Hepatic stellate cell (primary cell): ENCODE measurements at regions not wholly inside any gene's neighbourhood (a gene's known extent, or its start where the extent isn't known, plus 50 kb on each side); places are given as distances from the start of the nearest gene placed in this dataset.

Experiments used
- DNase-seq: peaks from one replicate; pipeline ENCODE4 v3.0.0; 2011; ENCODE audit warnings: low spot score

GRCh38 chr9:89722712-89723111, 117.9 kb downstream of the GADD45G start:
- DNase-seq, result no peak

GRCh38 chr9:89723469-89724100, 118.8 kb downstream of the GADD45G start:
- DNase-seq, result no peak

- no peak for DNase-seq
Measured at GRCh38 chr9:89724659-89725058, 119.8 kb downstream of the GADD45G start.

GRCh38 chr9:89725271-89725670, 120.5 kb downstream of the GADD45G start:
- no peak for DNase-seq

GRCh38 chr9:89729954-89730530, 125.2 kb downstream of the GADD45G start:
- DNase-seq, result no peak

- no peak for DNase-seq
Measured at GRCh38 chr9:89730715-89731114, 125.9 kb downstream of the GADD45G start.

GRCh38 chr9:89731262-89732182, 126.7 kb downstream of the GADD45G start:
- DNase-seq, result no peak

GRCh38 chr9:89732295-89732938, 127.6 kb downstream of the GADD45G start:
- DNase-seq, result no peak

GRCh38 chr9:89732939-89733324, 128.1 kb downstream of the GADD45G start:
- DNase-seq, result no peak

- DNase-seq, result no peak
Measured at GRCh38 chr9:89734600-89735041, 129.8 kb downstream of the GADD45G start.

GRCh38 chr9:89738137-89738932, 133.5 kb downstream of the GADD45G start:
- no peak for DNase-seq

- DNase-seq, result no peak
Measured at GRCh38 chr9:89739511-89739910, 134.7 kb downstream of the GADD45G start.

- DNase-seq, result no peak
Measured at GRCh38 chr9:89739916-89740315, 135.1 kb downstream of the GADD45G start.

- DNase-seq, result no peak
Measured at GRCh38 chr9:89740722-89741121, 135.9 kb downstream of the GADD45G start.

GRCh38 chr9:89742660-89743059, 137.8 kb downstream of the GADD45G start:
- no peak for DNase-seq

- no peak for DNase-seq
Measured at GRCh38 chr9:89743216-89743572, 138.4 kb downstream of the GADD45G start.

- DNase-seq, result no peak
Measured at GRCh38 chr9:89743573-89744254, 138.9 kb downstream of the GADD45G start.

- no peak for DNase-seq
Measured at GRCh38 chr9:89744255-89744648, 139.4 kb downstream of the GADD45G start.

GRCh38 chr9:89744730-89745129, 139.9 kb downstream of the GADD45G start:
- no peak for DNase-seq

- no peak for DNase-seq
Measured at GRCh38 chr9:89745601-89746376, 141.0 kb downstream of the GADD45G start.
